EL (cell line): ENCODE measurements at regions not wholly inside any gene's neighbourhood (a gene's known extent, or its start where the extent isn't known, plus 50 kb on each side); places are given as distances from the start of the nearest gene placed in this dataset.
A peak's percentile ranks its signal among the peaks of the same experiment; 100 is the strongest.
"Not testable (repeated sequence)": the region's sequence is repeated elsewhere in the genome, so short reads cannot be mapped to it uniquely, and the experiment has no call there.

Experiments
- DNase-seq: peaks from one replicate; pipeline ENCODE4 v3.0.0-alpha.2; 2016

GRCh38 chr5:42252306-42252705, 170.9 kb upstream of the GHR start:
- DNase-seq = no peak

GRCh38 chr5:42259914-42260313, 163.3 kb upstream of the GHR start:
- not testable (repeated sequence) for DNase-seq

- DNase-seq = no peak
Observed at GRCh38 chr5:42267091-42267490, 156.1 kb upstream of the GHR start.

GRCh38 chr5:42268170-42268569, 155.1 kb upstream of the GHR start:
- not testable (repeated sequence) for DNase-seq

- peak; percentile 11 for DNase-seq
Observed at GRCh38 chr5:42268630-42269029, 154.6 kb upstream of the GHR start.

- DNase-seq = no peak
Observed at GRCh38 chr5:42270771-42271170, 152.5 kb upstream of the GHR start.

GRCh38 chr5:42274913-42275312, 148.3 kb upstream of the GHR start:
- no peak for DNase-seq

- no peak for DNase-seq
Observed at GRCh38 chr5:42277293-42277692, 145.9 kb upstream of the GHR start.

GRCh38 chr5:42284584-42284983, 138.7 kb upstream of the GHR start:
- no peak for DNase-seq

- DNase-seq = no peak
Observed at GRCh38 chr5:42285230-42285629, 138.0 kb upstream of the GHR start.

- DNase-seq = no peak
Observed at GRCh38 chr5:42300496-42300895, 122.7 kb upstream of the GHR start.

- no peak for DNase-seq
Observed at GRCh38 chr5:42301349-42301748, 121.9 kb upstream of the GHR start.

GRCh38 chr5:42302186-42302585, 121.1 kb upstream of the GHR start:
- no peak for DNase-seq

- DNase-seq = no peak
Observed at GRCh38 chr5:42306287-42306686, 117.0 kb upstream of the GHR start.

- no peak for DNase-seq
Observed at GRCh38 chr5:42309865-42310264, 113.4 kb upstream of the GHR start.

- DNase-seq = no peak
Observed at GRCh38 chr5:42315214-42315613, 108.0 kb upstream of the GHR start.

- DNase-seq = no peak
Observed at GRCh38 chr5:42317575-42317974, 105.7 kb upstream of the GHR start.

GRCh38 chr5:42319546-42319945, 103.7 kb upstream of the GHR start:
- DNase-seq = not testable (repeated sequence)

GRCh38 chr5:42321785-42322184, 101.5 kb upstream of the GHR start:
- DNase-seq = no peak

GRCh38 chr5:42337143-42337542, 86.1 kb upstream of the GHR start:
- DNase-seq = no peak

- no peak for DNase-seq
Observed at GRCh38 chr5:42337607-42338006, 85.6 kb upstream of the GHR start.

GRCh38 chr5:42338136-42338535, 85.1 kb upstream of the GHR start:
- DNase-seq = no peak

- DNase-seq = no peak
Observed at GRCh38 chr5:42349163-42349562, 74.1 kb upstream of the GHR start.

GRCh38 chr5:42351956-42352355, 71.3 kb upstream of the GHR start:
- no peak for DNase-seq

GRCh38 chr5:42360056-42360455, 63.2 kb upstream of the GHR start:
- no peak for DNase-seq
